HepG2 (cell line): ENCODE measurements at regions not wholly inside any gene's neighbourhood (a gene's known extent, or its start where the extent isn't known, plus 50 kb on each side); places are given as distances from the start of the nearest gene placed in this dataset.

Experiments used
- BCL6 ChIP-seq: IDR thresholded peaks from 2 replicates; pipeline ENCODE4 v1.6.1; 2016; ENCODE audit warnings: missing genetic modification reagents, missing compliant biosample characterization
- NCOR1 ChIP-seq: fragments of 200-600 bp; sonication (generic); IDR thresholded peaks from 2 replicates; pipeline ENCODE4 v1.7.0; 2017; ENCODE audit warnings: antibody characterized with exemption, low read length, borderline replicate concordance
- NONO ChIP-seq, 2 experiments: fragments of 450-650 bp in 1 of 2; sonication (generic) in 1 of 2; formaldehyde crosslinking in 1 of 2; IDR thresholded peaks in 1 of 2; conservative IDR thresholded peaks in 1 of 2; 2 replicates each; pipeline versions ENCODE4 v1.6.1 to v1.8.0; 2017 to 2022; ENCODE audit warnings: mild to moderate bottlenecking in 1 of 2, missing genetic modification reagents in 1 of 2, moderate library complexity in 1 of 2
- PCBP1 ChIP-seq: fragments of 200-400 bp; formaldehyde crosslinking; IDR thresholded peaks from 2 replicates; pipeline ENCODE4 v1.6.1; 2017; ENCODE audit warnings: mild to moderate bottlenecking, low read depth, low read length, borderline replicate concordance
- POLR2A ChIP-seq, 2 experiments: IDR thresholded peaks; 2 replicates each; pipeline ENCODE4 v1.6.1; 2011; ENCODE audit warnings: low read depth in 2 of 2, low read length in 2 of 2, mild to moderate bottlenecking in 1 of 2, moderate library complexity in 1 of 2; ENCODE audit not compliant: insufficient read depth in 1 of 2
- ZBTB20 ChIP-seq: sonication (generic); formaldehyde crosslinking; IDR thresholded peaks from 2 replicates; pipeline ENCODE4 v1.8.1; 2023; ENCODE audit warnings: missing genetic modification reagents, low read depth, mild to moderate bottlenecking, borderline replicate concordance
- ZFP37 ChIP-seq: sonication (generic); formaldehyde crosslinking; IDR thresholded peaks from 2 replicates; pipeline ENCODE4 v1.4.0; 2020; ENCODE audit warnings: missing genetic modification reagents, borderline replicate concordance
- ZNF660 ChIP-seq: sonication (generic); formaldehyde crosslinking; IDR thresholded peaks from 2 replicates; pipeline ENCODE4 v1.5.1; 2020; ENCODE audit warnings: mild to moderate bottlenecking, low read depth, missing genetic modification reagents, borderline replicate concordance
- TF ChIP-seq, protein P1 (sequence below): sonication (generic); formaldehyde crosslinking; IDR thresholded peaks from 2 replicates; pipeline ENCODE4 v1.5.0; 2020; ENCODE audit warnings: mild to moderate bottlenecking, missing genetic modification reagents, moderate library complexity

DNA sequence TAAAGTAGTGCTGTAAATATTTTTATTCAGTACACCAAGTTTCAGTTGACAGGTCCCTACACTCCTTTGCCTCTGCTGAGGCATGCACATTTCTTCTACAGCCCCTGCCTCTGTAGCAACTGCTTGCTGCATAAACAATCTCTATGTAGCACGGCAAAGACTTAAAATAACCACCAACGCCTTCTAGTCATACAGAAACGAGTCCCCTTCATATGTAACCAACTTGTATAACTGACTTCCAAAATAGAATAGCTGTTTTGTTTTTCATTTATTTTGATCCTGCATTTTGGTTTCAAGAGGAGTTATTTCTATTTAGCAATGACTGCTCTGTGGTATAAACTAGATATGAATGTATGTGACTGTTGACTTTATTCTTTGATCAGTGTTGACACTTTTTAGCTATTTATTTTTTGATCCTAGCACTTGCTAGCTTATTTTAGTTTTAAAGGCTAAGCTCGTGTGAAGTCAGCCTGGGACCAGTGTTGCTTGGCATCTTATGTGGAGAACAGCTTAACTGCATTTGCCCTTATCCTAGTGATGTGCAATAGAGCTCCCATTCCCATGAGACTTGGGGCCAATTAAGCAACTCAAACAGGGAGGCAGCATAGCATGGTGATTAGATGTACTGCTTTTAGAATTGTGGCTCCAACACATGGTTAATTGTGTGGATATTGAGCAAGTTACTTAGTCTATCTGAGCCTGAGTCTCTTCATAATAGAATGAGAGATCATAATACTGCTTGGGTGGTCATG is 79.6 kb downstream of the HRH4 start:
- TF ChIP-seq, protein P1, sequence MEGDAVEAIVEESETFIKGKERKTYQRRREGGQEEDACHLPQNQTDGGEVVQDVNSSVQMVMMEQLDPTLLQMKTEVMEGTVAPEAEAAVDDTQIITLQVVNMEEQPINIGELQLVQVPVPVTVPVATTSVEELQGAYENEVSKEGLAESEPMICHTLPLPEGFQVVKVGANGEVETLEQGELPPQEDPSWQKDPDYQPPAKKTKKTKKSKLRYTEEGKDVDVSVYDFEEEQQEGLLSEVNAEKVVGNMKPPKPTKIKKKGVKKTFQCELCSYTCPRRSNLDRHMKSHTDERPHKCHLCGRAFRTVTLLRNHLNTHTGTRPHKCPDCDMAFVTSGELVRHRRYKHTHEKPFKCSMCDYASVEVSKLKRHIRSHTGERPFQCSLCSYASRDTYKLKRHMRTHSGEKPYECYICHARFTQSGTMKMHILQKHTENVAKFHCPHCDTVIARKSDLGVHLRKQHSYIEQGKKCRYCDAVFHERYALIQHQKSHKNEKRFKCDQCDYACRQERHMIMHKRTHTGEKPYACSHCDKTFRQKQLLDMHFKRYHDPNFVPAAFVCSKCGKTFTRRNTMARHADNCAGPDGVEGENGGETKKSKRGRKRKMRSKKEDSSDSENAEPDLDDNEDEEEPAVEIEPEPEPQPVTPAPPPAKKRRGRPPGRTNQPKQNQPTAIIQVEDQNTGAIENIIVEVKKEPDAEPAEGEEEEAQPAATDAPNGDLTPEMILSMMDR (CRISPR knock-in tag) = no peak
- TF ChIP-seq NONO (IDR thresholded peaks at IDR 0.05) (no peak), NONO (CRISPR knock-in tag; conservative IDR thresholded peaks at IDR 0.05) (no peak), NCOR1 (no peak), ZNF660 (CRISPR knock-in tag) (no peak), ZBTB20 (no peak), BCL6 (CRISPR knock-in tag) (no peak), PCBP1 (no peak), ZFP37 (CRISPR knock-in tag) (no peak), POLR2A (IDR thresholded peaks at IDR 0.05; ENCODE audit: insufficient read depth in 1 of 2, low read depth in 2 of 2, low read length in 2 of 2) (no peak)
